OCI-LY3 (cell line): ENCODE measurements at regions not wholly inside any gene's neighbourhood (a gene's known extent, or its start where the extent isn't known, plus 50 kb on each side); places are given as distances from the start of the nearest gene placed in this dataset.
"Not testable (repeated sequence)": the region's sequence is repeated elsewhere in the genome, so short reads cannot be mapped to it uniquely, and the experiment has no call there.

Source experiments
- H2AFZ ChIP-seq: fragments of 200-600, 300-600 bp; shearing (Covaris generic); 2 replicates; pipeline ENCODE4 v1.6.0; 2014; ENCODE audit warnings: antibody characterized with exemption, low read depth, low read length
- H3K27ac ChIP-seq: fragments of 200-600, 300-600 bp; sonication (generic); 2 replicates; pipeline ENCODE4 v1.5.1; 2014; ENCODE audit warnings: mild to moderate bottlenecking, low read length, moderate library complexity, mixed read lengths
- H3K27me3 ChIP-seq: fragments of 200-600, 300-600 bp; sonication (generic); 2 replicates; pipeline ENCODE4 v1.6.1; 2014; ENCODE audit warnings: low read depth, low read length, mixed read lengths
- H3K36me3 ChIP-seq: fragments of 200-600, 300-600 bp; sonication (generic); replicated peaks from 2 replicates; pipeline ENCODE3; 2014; ENCODE audit warnings: low read depth, low read length, mixed read lengths
- H3K4me1 ChIP-seq: fragments of 300-600, 200-600 bp; sonication (generic); 2 replicates; pipeline ENCODE4 v1.6.1; 2014; ENCODE audit warnings: low read length, mixed read lengths
- H3K4me2 ChIP-seq: fragments of 200-600, 300-600 bp; sonication (generic); 2 replicates; pipeline ENCODE4 v1.6.1; 2014; ENCODE audit warnings: low read length, mixed read lengths
- H3K4me3 ChIP-seq: fragments of 300-600, 200-600 bp; sonication (generic); 2 replicates; pipeline ENCODE4 v1.5.1; 2014; ENCODE audit warnings: antibody characterized with exemption, mild to moderate bottlenecking, low read length, moderate library complexity
- H3K79me2 ChIP-seq: fragments of 300-600, 200-600 bp; shearing (Covaris generic); 2 replicates; pipeline ENCODE4 v1.6.1; 2014; ENCODE audit warnings: mild to moderate bottlenecking, low read length, mixed read lengths
- H3K9ac ChIP-seq: fragments of 300-600, 200-600 bp; shearing (Covaris generic); 2 replicates; pipeline ENCODE4 v1.6.0; 2014; ENCODE audit warnings: mild to moderate bottlenecking, low read length, moderate library complexity
- H3K9me3 ChIP-seq: fragments of 200-600, 300-600 bp; shearing (Covaris generic); 2 replicates; pipeline ENCODE4 v1.6.1; 2014; ENCODE audit warnings: low read length, mixed read lengths; ENCODE audit not compliant: insufficient read depth
- H4K20me1 ChIP-seq: fragments of 200-600, 300-600 bp; sonication (generic); 2 replicates; pipeline ENCODE4 v1.6.1; 2016; ENCODE audit warnings: low read length, mixed read lengths; ENCODE audit not compliant: insufficient read depth
- EZH2phosphoT487 ChIP-seq: fragments of 200-600 bp; shearing (Covaris generic); IDR thresholded peaks from 2 replicates; pipeline ENCODE4 v1.6.1; 2018; ENCODE audit warnings: antibody characterized with exemption, mixed run types, low read depth
- TF ChIP-seq, protein P1 (sequence below): fragments of 200-600, 300-600 bp; sonication (generic); IDR thresholded peaks from 2 replicates; pipeline ENCODE4 v1.5.1; 2014; ENCODE audit warnings: antibody characterized with exemption, low read length, low read depth

DNA sequence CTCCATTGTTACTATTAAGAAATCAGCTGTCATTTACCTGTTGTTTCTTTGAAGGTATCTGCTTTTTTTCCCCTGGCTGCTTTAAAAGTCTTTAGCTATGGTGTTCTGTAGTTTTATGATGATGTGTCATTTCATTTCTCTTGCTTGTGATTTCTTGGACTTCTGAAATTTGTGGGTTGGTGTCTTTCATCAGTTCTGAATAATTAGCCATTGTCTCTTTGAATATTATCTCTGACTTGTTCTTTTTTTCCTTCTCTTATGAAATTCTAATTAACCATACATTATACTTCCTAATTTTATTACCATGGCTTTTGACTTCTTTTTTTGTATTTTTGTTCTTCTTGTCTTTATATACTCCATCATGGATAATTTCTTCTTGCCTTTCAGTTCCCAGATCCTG is 85.4 kb upstream of the GARIN1A start:
- not testable (repeated sequence) for H3K79me2 ChIP-seq, H3K9me3 ChIP-seq, H3K27ac ChIP-seq, H3K27me3 ChIP-seq, H2AFZ ChIP-seq, H3K4me2 ChIP-seq, H3K4me1 ChIP-seq, H3K36me3 ChIP-seq, H4K20me1 ChIP-seq, H3K4me3 ChIP-seq, H3K9ac ChIP-seq

DNA sequence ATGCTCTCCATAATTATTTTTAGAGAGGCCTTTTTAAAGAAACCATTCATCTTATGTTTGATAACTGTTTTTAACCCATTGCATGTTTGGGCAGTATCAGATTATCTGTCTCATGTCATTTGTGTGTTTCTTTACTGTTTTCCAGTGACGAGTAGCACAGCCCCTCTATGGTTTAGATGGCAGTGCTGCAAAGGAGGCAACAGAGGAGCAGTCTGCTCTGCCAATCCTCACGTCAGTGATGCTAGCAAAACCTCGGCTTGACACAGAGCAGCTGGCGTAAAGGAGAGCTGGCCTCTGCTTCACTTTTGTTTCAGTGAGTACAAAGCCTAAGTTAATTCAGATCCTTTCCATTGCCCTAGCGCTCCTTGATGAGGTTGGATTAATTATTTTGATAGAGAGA is 80.4 kb upstream of the GARIN1A start:
- Histone ChIP-seq H3K36me3 (no peaks in the 10 kb centered on the region), H4K20me1 (peaks cover 3% of the 10 kb centered on the region; the same call in 1 of the 2 replicates), H2AFZ (no peak overlapping the region), H3K27ac (no peak overlapping the region), H3K4me3 (no peak overlapping the region), H3K9ac (no peak overlapping the region), H3K27me3 (no peaks in the 10 kb centered on the region), H3K79me2 (peaks cover 9% of the 10 kb centered on the region), H3K9me3 (no peaks in the 10 kb centered on the region), H3K4me1 (no peaks in the 10 kb centered on the region), H3K4me2 (no peak overlapping the region)
- TF ChIP-seq EZH2phosphoT487: no peak
- TF ChIP-seq, protein P1, sequence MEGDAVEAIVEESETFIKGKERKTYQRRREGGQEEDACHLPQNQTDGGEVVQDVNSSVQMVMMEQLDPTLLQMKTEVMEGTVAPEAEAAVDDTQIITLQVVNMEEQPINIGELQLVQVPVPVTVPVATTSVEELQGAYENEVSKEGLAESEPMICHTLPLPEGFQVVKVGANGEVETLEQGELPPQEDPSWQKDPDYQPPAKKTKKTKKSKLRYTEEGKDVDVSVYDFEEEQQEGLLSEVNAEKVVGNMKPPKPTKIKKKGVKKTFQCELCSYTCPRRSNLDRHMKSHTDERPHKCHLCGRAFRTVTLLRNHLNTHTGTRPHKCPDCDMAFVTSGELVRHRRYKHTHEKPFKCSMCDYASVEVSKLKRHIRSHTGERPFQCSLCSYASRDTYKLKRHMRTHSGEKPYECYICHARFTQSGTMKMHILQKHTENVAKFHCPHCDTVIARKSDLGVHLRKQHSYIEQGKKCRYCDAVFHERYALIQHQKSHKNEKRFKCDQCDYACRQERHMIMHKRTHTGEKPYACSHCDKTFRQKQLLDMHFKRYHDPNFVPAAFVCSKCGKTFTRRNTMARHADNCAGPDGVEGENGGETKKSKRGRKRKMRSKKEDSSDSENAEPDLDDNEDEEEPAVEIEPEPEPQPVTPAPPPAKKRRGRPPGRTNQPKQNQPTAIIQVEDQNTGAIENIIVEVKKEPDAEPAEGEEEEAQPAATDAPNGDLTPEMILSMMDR: no peak

DNA sequence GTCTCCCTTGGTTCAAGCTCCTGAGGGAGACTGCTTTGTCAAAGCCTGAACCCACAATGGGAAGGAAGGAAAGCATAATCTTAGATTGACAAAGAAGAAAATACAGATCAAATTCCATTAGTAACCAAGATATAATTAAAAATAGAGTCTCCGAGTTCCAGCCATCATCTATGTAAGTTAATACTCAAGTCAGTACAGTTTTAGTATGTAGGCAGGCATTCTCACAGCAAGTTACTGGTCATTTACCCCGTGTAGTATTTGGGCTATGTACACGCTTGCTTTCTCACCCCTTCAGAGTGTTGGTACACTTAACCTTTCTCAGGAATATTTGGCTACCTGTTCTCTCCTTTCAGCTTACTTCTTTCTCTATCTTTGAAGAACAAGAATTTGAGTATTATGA is 79.9 kb upstream of the GARIN1A start:
- H3K36me3 ChIP-seq, H2AFZ ChIP-seq, H3K79me2 ChIP-seq, H3K27ac ChIP-seq, H3K9me3 ChIP-seq, H3K4me3 ChIP-seq, H4K20me1 ChIP-seq, H3K4me1 ChIP-seq, H3K27me3 ChIP-seq, H3K4me2 ChIP-seq, H3K9ac ChIP-seq: not testable (repeated sequence)

DNA sequence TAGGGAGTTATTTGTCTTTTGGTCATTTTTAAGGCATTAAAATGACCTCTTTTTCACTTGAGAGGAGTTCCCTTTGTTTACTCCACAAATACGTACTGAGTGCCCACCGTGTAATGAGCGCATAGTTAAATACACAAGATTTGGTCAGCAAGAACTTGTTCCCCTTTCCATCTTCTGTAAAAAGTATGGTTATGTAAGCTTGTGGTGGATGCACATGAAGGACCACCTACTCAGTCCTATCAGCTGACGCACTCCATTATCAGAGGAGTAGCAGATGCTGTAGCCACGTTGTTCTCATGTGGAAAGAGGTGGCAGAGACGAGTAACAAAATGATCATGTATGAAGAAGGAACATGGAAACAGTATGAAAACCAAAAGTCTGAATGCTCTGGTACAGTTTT is 78.0 kb upstream of the GARIN1A start:
- H4K20me1 ChIP-seq, H3K9ac ChIP-seq, H2AFZ ChIP-seq, H3K36me3 ChIP-seq, H3K27ac ChIP-seq, H3K4me1 ChIP-seq, H3K4me2 ChIP-seq, H3K27me3 ChIP-seq, H3K4me3 ChIP-seq, H3K79me2 ChIP-seq, H3K9me3 ChIP-seq: not testable (repeated sequence)

DNA sequence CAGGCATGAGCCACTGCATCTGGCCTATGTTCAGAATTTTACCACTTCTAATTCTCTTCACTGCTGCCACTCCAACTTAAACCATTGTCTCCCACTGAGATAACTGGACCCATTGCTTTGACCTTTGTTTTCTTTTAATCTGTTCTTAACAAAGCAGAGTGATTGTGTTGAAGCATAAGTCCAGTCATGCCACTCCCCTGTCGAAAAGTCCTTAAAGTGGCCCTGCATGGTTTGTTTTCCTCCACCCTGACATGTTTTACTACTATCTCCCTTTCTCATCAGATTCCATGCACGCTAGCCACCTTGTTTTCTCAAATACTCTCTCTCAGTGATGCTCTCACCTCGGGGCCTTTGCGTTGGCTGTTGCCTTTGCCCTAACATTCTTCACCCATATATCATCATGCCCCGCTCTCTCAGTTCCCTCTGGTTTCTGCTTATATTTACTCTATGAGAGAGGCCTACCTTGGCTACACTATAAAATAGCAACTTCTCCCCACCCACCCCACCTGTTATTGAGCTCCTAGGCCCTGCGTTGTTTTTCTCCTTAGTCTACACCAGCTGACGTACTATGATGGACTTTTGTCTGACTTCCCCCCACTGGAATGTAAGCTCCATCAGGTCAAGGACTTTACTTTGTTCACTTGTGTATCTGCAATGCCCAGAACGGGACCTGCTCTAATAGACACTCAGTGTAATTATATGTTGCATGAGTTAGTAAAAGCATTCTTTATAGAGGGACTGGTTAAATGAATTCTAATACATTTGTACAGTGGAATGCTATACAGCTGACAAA is 75.6 kb upstream of the GARIN1A start:
- not testable (repeated sequence) for H3K36me3 ChIP-seq

DNA sequence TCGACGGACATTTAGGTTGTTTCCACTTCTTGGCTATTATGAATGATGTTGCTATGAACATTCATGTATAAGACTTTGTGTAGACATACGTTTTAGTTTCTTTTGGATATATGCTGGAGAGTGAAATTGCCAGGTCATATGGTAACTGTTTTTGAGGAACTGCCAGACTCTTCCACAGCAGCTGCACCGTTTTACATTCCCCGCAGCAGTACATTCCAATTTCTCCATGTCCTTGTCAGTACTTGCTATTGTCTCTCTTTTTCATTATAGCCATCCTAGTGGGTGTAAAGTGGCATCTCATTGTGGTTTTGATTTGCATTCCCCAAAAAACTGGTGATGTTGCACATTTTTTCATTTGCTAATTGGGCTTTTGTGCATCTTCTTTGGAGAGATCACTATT is 73.1 kb upstream of the GARIN1A start:
- H3K36me3 ChIP-seq, H3K4me2 ChIP-seq, H3K9me3 ChIP-seq, H2AFZ ChIP-seq, H3K4me1 ChIP-seq, H3K27ac ChIP-seq, H3K27me3 ChIP-seq, H3K9ac ChIP-seq, H3K4me3 ChIP-seq: not testable (repeated sequence)
- Histone ChIP-seq H4K20me1 (peaks cover 15% of the 10 kb centered on the region), H3K79me2 (peaks cover 14% of the 10 kb centered on the region)

More for the DNA sequence above, 75.6 kb upstream of the GARIN1A start:
- H3K4me1 ChIP-seq, H3K9ac ChIP-seq, H3K4me2 ChIP-seq, H2AFZ ChIP-seq, H3K79me2 ChIP-seq, H3K9me3 ChIP-seq, H3K27ac ChIP-seq, H3K4me3 ChIP-seq, H3K27me3 ChIP-seq: not testable (repeated sequence)
- H4K20me1 ChIP-seq: peaks cover 15% of the 10 kb centered on the region
